GM12878 (cell line): ENCODE measurements at regions not wholly inside any gene's neighbourhood (a gene's known extent, or its start where the extent isn't known, plus 50 kb on each side); places are given as distances from the start of the nearest gene placed in this dataset.

Source experiments
- ATAC-seq: fragments of 200-7000 bp; cut with Tn5 transposase; 3 replicates; pipeline ENCODE4 v1.9.1; 2020; ENCODE audit warnings: mild to moderate bottlenecking, moderate library complexity
- BruUV-seq: library from RNA; stranded (reverse); fragments of 400-500 nt; replicated peaks from 2 replicates; lab custom pipeline; 2021; lab: Mats Ljungman, UMichigan
- CTCF ChIA-PET: fragments of 300-600 bp; sonication (Branson Sonifier 250); formaldehyde crosslinking; extraction: SDS; loops from one replicate; lab custom pipeline; 2021; ENCODE audit warnings: inconsistent platforms; lab: Yijun Ruan, JAX
- POLR2A ChIA-PET: fragments of 350-600 bp; formaldehyde crosslinking; extraction: SDS; loops from one replicate; lab custom pipeline; 2021; ENCODE audit warnings: inconsistent platforms; lab: Charles Lee
- RAD21 ChIA-PET: fragments of 300-600 bp; sonication (Branson Sonifier 250); formaldehyde crosslinking; loops from one replicate; lab custom pipeline; 2023; ENCODE audit warnings: antibody characterized with exemption; ENCODE audit not compliant: unreplicated experiment; lab: Charles Lee
- SMC1A ChIA-PET: fragments of 300-600 bp; sonication (Branson Sonifier 250); formaldehyde crosslinking; loops from one replicate; lab custom pipeline; 2023; ENCODE audit not compliant: unreplicated experiment, uncharacterized antibody; lab: Charles Lee
- DNase-seq: peaks from one replicate; pipeline ENCODE4 v3.0.0-alpha.2; 2011; ENCODE audit warnings: low read depth, low spot score
- FAIRE-seq: peaks from 3 replicates; lab custom pipeline; 2011; peaks lifted over from hg19 to GRCh38; lab: Jason Lieb, UNC
- H2AFZ ChIP-seq: 2 replicates; pipeline ENCODE4 v1.6.0; 2011; ENCODE audit warnings: low read depth, low read length, control low read depth; ENCODE audit not compliant: control insufficient read depth
- H3K27ac ChIP-seq: 2 replicates; pipeline ENCODE4 v1.5.1; 2011; ENCODE audit warnings: control low read depth; ENCODE audit not compliant: control insufficient read depth, insufficient read depth
- H3K27me3 ChIP-seq, 2 experiments: replicated peaks in 1 of 2; 2 replicates each; pipeline versions ENCODE4 v1.6.0 to v1.6.1; 2011; ENCODE audit warnings: low read length in 1 of 2; ENCODE audit not compliant: control insufficient read depth in 2 of 2, insufficient read depth in 2 of 2
- H3K36me3 ChIP-seq, 2 experiments: 2 replicates each; pipeline ENCODE4 v1.5.1; 2011; ENCODE audit warnings: low read length in 1 of 2; ENCODE audit not compliant: control insufficient read depth in 2 of 2, insufficient read depth in 2 of 2
- H3K4me1 ChIP-seq: 2 replicates; pipeline ENCODE4 v1.6.1; 2011; ENCODE audit warnings: mild to moderate bottlenecking, low read length, moderate library complexity, mixed read lengths; ENCODE audit not compliant: control insufficient read depth, insufficient read depth
- H3K4me2 ChIP-seq: 2 replicates; pipeline ENCODE4 v1.6.0; 2011; ENCODE audit warnings: control low read depth; ENCODE audit not compliant: control insufficient read depth, insufficient read depth
- H3K4me3 ChIP-seq: fragments of 200-600 bp; sonication (generic); 2 replicates; pipeline ENCODE4 v1.5.1; 2016
- H3K79me2 ChIP-seq: 2 replicates; pipeline ENCODE4 v1.6.0; 2011; ENCODE audit warnings: low read length; ENCODE audit not compliant: control insufficient read depth, insufficient read depth
- H3K9ac ChIP-seq: 2 replicates; pipeline ENCODE4 v1.8.0; 2011; ENCODE audit warnings: low read length, control low read depth, mixed read lengths; ENCODE audit not compliant: control insufficient read depth, insufficient read depth
- H3K9me3 ChIP-seq: replicated peaks from 3 replicates; pipeline ENCODE4 v1.5.1; 2011; ENCODE audit warnings: mild to moderate bottlenecking, low read length; ENCODE audit not compliant: control insufficient read depth, insufficient read depth
- H4K20me1 ChIP-seq: 2 replicates; pipeline ENCODE4 v1.6.0; 2011; ENCODE audit not compliant: control insufficient read depth, insufficient read depth
- CBX3 ChIP-seq: fragments of 200-600 bp; sonication (generic); IDR thresholded peaks from 2 replicates; pipeline ENCODE4 v1.6.1; 2016; ENCODE audit warnings: low read depth, borderline replicate concordance
- EED ChIP-seq: sonication (generic); IDR thresholded peaks from 2 replicates; pipeline ENCODE4 v1.6.1; 2016; ENCODE audit warnings: antibody characterized with exemption, low read depth
- ETV6 ChIP-seq, 2 experiments: fragments of 450-650 bp in 1 of 2; IDR thresholded peaks in 1 of 2; conservative IDR thresholded peaks in 1 of 2; 2 replicates each; pipeline ENCODE4 v1.6.1; 2014; ENCODE audit warnings: antibody characterized with exemption in 1 of 2, borderline replicate concordance in 1 of 2, low read depth in 1 of 2, mild to moderate bottlenecking in 1 of 2, moderate library complexity in 1 of 2
- MAX ChIP-seq: IDR thresholded peaks from 2 replicates; pipeline ENCODE4 v1.6.1; 2012; ENCODE audit warnings: low read depth, low read length, improper control_type of control experiment
- MLLT1 ChIP-seq: fragments of 450-650 bp; IDR thresholded peaks from 2 replicates; pipeline ENCODE4 v1.6.1; 2016; ENCODE audit warnings: mild to moderate bottlenecking
- NBN ChIP-seq: fragments of 450-650 bp; IDR thresholded peaks from 2 replicates; pipeline ENCODE4 v1.6.1; 2016
- NKRF ChIP-seq: fragments of 450-650 bp; conservative IDR thresholded peaks from 2 replicates; pipeline ENCODE4 v1.6.1; 2017; ENCODE audit warnings: mild to moderate bottlenecking, moderate library complexity
- RUNX3 ChIP-seq: IDR thresholded peaks from 2 replicates; pipeline ENCODE4 v1.6.1; 2012; ENCODE audit warnings: low read length, inconsistent platforms
- YBX1 ChIP-seq: fragments of 450-650 bp; IDR thresholded peaks from 2 replicates; pipeline ENCODE4 v1.6.1; 2016; ENCODE audit warnings: antibody characterized with exemption
- ZNF274 ChIP-seq: IDR thresholded peaks from one replicate; pipeline ENCODE4 v1.8.0; 2011; ENCODE audit not compliant: insufficient read length, insufficient read depth
- WGBS: methylation state at CpG from one replicate; pipeline ENCODE4 v1.1.6; 2016; ENCODE audit warnings: low lambda C conversion rate; ENCODE audit not compliant: insufficient replicate concordance, insufficient coverage; ENCODE audit errors: missing lambda C conversion rate; 5-methylcytosine and 5-hydroxymethylcytosine counted together
- in situ Hi-C: fragments of 300-500 bp; cut with MboI; formaldehyde crosslinking; loops from 9 replicates; pipeline ENCODE4 v1.14.3; 2018; ENCODE audit warnings: mixed read lengths
- intact Hi-C: fragments of 100-400 bp; cut with micrococcal nuclease; formaldehyde crosslinking; loops from one replicate; pipeline ENCODE4 v1.14.2; 2022; ENCODE audit not compliant: unreplicated experiment

GRCh38 chr2:106629981-106630380 lies 142.8 kb downstream of the CD8B2 start (continued):
- TF ChIP-seq NKRF (no peak), CBX3 (no peak), RUNX3 (no peak), MLLT1 (no peak), ZNF274 (no peak), NBN (no peak), EED (no peak)

GRCh38 chr2:106631281-106631680 lies 144.1 kb downstream of the CD8B2 start:
- DNase-seq (no peak), ATAC-seq (no peak), FAIRE-seq (no peak)
- in situ Hi-C loops: no loop called here
- 0% methylated on average over 1 of the region's 1 CpG for whole genome bisulfite sequencing
- Histone ChIP-seq H3K4me3 (no peak overlapping the region), H3K27me3 (no peaks in the 10 kb centered on the region), H3K4me2 (no peak overlapping the region), H3K27ac (no peak overlapping the region), H2AFZ (no peak overlapping the region), H3K79me2 (no peaks in the 10 kb centered on the region), H3K9ac (no peak overlapping the region), H4K20me1 (no peaks in the 10 kb centered on the region), H3K9me3 (no peaks in the 10 kb centered on the region; the same call in 2 of the 3 replicates), H3K36me3 (no peaks in the 10 kb centered on the region), H3K4me1 (no peaks in the 10 kb centered on the region)
- intact Hi-C loops: loop anchor here (10.0 kb wide), 1 partner anchor 1554 kb away; no protein-coding TSS in a partner anchor
- ChIA-PET SMC1A (no interaction called here), POLR2A (no interaction called here), CTCF (no interaction called here), RAD21 (no interaction called here)
- no TSS peak for BruUV-seq
- TF ChIP-seq YBX1: no peak
- no peak for TF ChIP-seq MAX
- TF ChIP-seq ETV6 (conservative IDR thresholded peaks at IDR 0.05 in 1 of 2, IDR thresholded peaks at IDR 0.05 in 1 of 2; ENCODE audit: borderline replicate concordance in 1 of 2, low read depth in 1 of 2): no peak
